K562 (cell line): ENCODE measurements at regions not wholly inside any gene's neighbourhood (a gene's known extent, or its start where the extent isn't known, plus 50 kb on each side); places are given as distances from the start of the nearest gene placed in this dataset.

Source experiments
- ATAC-seq: fragments of 200-7000 bp; cut with Tn5 transposase; 3 replicates; pipeline ENCODE4 v1.9.1; 2020; ENCODE audit warnings: moderate library complexity
- BruUV-seq: library from RNA; stranded (reverse); fragments of 400-500 nt; replicated peaks from 2 replicates; lab custom pipeline; 2021; lab: Mats Ljungman, UMichigan
- CTCF ChIA-PET: fragments of 300-600 bp; formaldehyde crosslinking; extraction: SDS; loops from one replicate; lab custom pipeline; 2021; ENCODE audit warnings: low intra/inter-chr PET ratio; lab: Yijun Ruan, JAX
- POLR2A ChIA-PET: fragments of 300-600, 350-650 bp; sonication (Branson Sonifier 250); formaldehyde crosslinking; extraction: SDS; loops from one replicate; lab custom pipeline; 2021; ENCODE audit warnings: antibody characterized with exemption, inconsistent platforms; lab: Yijun Ruan, JAX
- DNase-seq, 4 experiments: peaks; one replicate each; pipeline versions ENCODE4 v3.0.0 to v3.0.0-alpha.2; 2011 to 2018; ENCODE audit warnings: low spot score in 3 of 4, mixed read lengths in 3 of 4; ENCODE audit errors: extremely low read depth in 1 of 4
- FAIRE-seq: peaks from 2 replicates; lab custom pipeline; 2011; peaks lifted over from hg19 to GRCh38; lab: Jason Lieb, UNC
- H2AFZ ChIP-seq: 2 replicates; pipeline ENCODE4 v1.6.0; 2011; ENCODE audit warnings: low read depth, low read length, control low read depth, inconsistent platforms
- H3K27ac ChIP-seq: fragments of 200-600 bp; 3 replicates; pipeline ENCODE4 v1.8.0; 2011; ENCODE audit warnings: low read depth, mild to moderate bottlenecking, control low read depth, inconsistent platforms, low read length, moderate library complexity, mixed read lengths; ENCODE audit errors: extremely low read depth
- H3K27me3 ChIP-seq, 2 experiments: fragments of 300-600 bp in 1 of 2; 2 replicates in 1 of 2; 3 replicates in 1 of 2; pipeline versions ENCODE4 v1.6.0 to v1.8.0; 2011; ENCODE audit warnings: inconsistent platforms in 2 of 2, low read length in 2 of 2, mild to moderate bottlenecking in 1 of 2, mixed read lengths in 1 of 2, moderate library complexity in 1 of 2; ENCODE audit not compliant: control insufficient read depth in 2 of 2, insufficient read depth in 2 of 2
- H3K36me3 ChIP-seq: fragments of 300-600 bp; 3 replicates; pipeline ENCODE4 v1.8.0; 2011; ENCODE audit warnings: mild to moderate bottlenecking, low read length, inconsistent platforms; ENCODE audit not compliant: control insufficient read depth, insufficient read depth
- H3K4me1 ChIP-seq, 2 experiments: fragments of 200-600 bp in 1 of 2; replicated peaks in 1 of 2; 2 replicates in 1 of 2; 3 replicates in 1 of 2; pipeline versions ENCODE4 v1.5.1 to v1.8.0; 2011; ENCODE audit warnings: inconsistent platforms in 2 of 2, low read length in 2 of 2, mild to moderate bottlenecking in 1 of 2, mixed read lengths in 1 of 2, moderate library complexity in 1 of 2; ENCODE audit not compliant: control insufficient read depth in 2 of 2, insufficient read depth in 2 of 2
- H3K4me2 ChIP-seq: 2 replicates; pipeline ENCODE4 v1.6.1; 2011; ENCODE audit warnings: low read length, control low read depth, inconsistent platforms, mixed read lengths; ENCODE audit not compliant: insufficient read depth
- H3K4me3 ChIP-seq: fragments of 200-600 bp; sonication (generic), shearing (Covaris generic); 2 replicates; pipeline ENCODE4 v1.5.1; 2016; ENCODE audit warnings: control low read depth, inconsistent platforms
- H3K79me2 ChIP-seq: fragments of 200-600 bp; 3 replicates; pipeline ENCODE4 v1.8.0; 2011; ENCODE audit warnings: low read length, inconsistent platforms; ENCODE audit not compliant: control insufficient read depth, insufficient read depth
- H3K9ac ChIP-seq, 2 experiments: 2 replicates each; pipeline versions ENCODE4 v1.6.0 to v1.6.1; 2011; ENCODE audit warnings: low read depth in 2 of 2, low read length in 2 of 2, control low read depth in 1 of 2, inconsistent platforms in 1 of 2, mild to moderate bottlenecking in 1 of 2, mixed read lengths in 1 of 2; ENCODE audit not compliant: insufficient read depth in 1 of 2
- H3K9me1 ChIP-seq: one replicate; pipeline ENCODE4 v1.6.0; 2011; ENCODE audit warnings: inconsistent platforms, mild to moderate bottlenecking, low read length, moderate library complexity; ENCODE audit not compliant: control insufficient read depth, insufficient read depth
- H3K9me3 ChIP-seq: replicated peaks from 2 replicates; pipeline ENCODE4 v1.5.1; 2011; ENCODE audit warnings: low read depth, low read length, inconsistent platforms; ENCODE audit not compliant: control insufficient read depth, insufficient read depth
- H4K20me1 ChIP-seq: replicated peaks from 2 replicates; pipeline ENCODE4 v1.6.1; 2011; ENCODE audit warnings: low read length, inconsistent platforms, mixed read lengths; ENCODE audit not compliant: control insufficient read depth, insufficient read depth
- MCM7 ChIP-seq, 2 experiments: fragments of 450-650 bp; IDR thresholded peaks; 2 replicates each; pipeline ENCODE4 v1.6.1; 2016 to 2018
- NCOA4 ChIP-seq: fragments of 450-650 bp; IDR thresholded peaks from 2 replicates; pipeline ENCODE4 v1.6.1; 2018; ENCODE audit warnings: mild to moderate bottlenecking; ENCODE audit not compliant: partially characterized antibody
- ZFP30 ChIP-seq: fragments of 250-450 bp; sonication (Bioruptor Pico); IDR thresholded peaks from 2 replicates; pipeline ENCODE4 v1.8.0; 2022; ENCODE audit warnings: moderate library complexity, mild to moderate bottlenecking, inconsistent platforms, borderline replicate concordance
- ZKSCAN8 ChIP-seq: fragments of 200-800 bp; sonication (Bioruptor generic); IDR thresholded peaks from 2 replicates; pipeline ENCODE4 v1.6.1; 2016; ENCODE audit warnings: missing genetic modification characterization, missing compliant biosample characterization
- WGBS: fragments of 100-300 bp; shearing (Covaris generic); methylation state at CpG from one replicate; pipeline ENCODE4 v1.1.6; 2016; ENCODE audit warnings: low coverage, mixed read lengths; ENCODE audit not compliant: insufficient coverage; ENCODE audit errors: missing lambda C conversion rate; 5-methylcytosine and 5-hydroxymethylcytosine counted together
- in situ Hi-C: fragments of 300-500 bp; cut with MboI; formaldehyde crosslinking; loops from 4 replicates; pipeline ENCODE4 v1.15.0; 2018; ENCODE audit warnings: inconsistent platforms, mixed read lengths
- intact Hi-C: fragments of 100-400 bp; cut with micrococcal nuclease; formaldehyde crosslinking; loops from 2 replicates; pipeline ENCODE4 v1.14.2; 2022

DNA sequence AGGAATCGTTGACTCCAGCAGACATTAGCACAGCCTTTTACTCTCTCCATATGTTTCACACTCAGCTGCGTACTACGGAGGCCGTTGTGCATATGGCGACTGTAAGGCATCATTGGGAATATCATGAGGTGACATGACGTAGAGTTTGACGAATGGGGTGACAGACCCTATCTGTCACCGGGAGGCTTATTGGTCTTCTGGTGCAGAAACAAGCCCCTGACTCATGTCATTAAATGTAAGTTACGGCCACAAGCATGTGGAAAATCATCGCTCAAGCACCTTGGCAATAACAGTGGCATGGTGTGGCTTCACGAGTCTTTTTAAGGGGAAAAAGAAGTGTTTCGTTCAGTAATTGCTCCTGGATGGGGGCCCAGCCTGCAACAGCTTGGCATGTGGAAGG lies 115.2 kb upstream of the LRPAP1 start:
- FAIRE-seq (no peak), DNase-seq (no peak), ATAC-seq (no peak)
- WGBS: 1% methylated on average over 12 of the region's 12 CpGs
- Histone ChIP-seq H4K20me1 (peaks cover 13% of the 10 kb centered on the region; the same call in 1 of the 2 replicates), H3K4me1 (peaks cover 0 to 4% of the 10 kb centered on the region in 2 experiments; a peak in 2 of 5 replicates), H3K4me3 (no peak overlapping the region), H3K36me3 (no peaks in the 10 kb centered on the region), H3K79me2 (no peaks in the 10 kb centered on the region), H3K9me1 (no peaks in the 10 kb centered on the region), H2AFZ (no peak overlapping the region), H3K9me3 (no peaks in the 10 kb centered on the region), H3K4me2 (no peak overlapping the region), H3K27ac (no peak overlapping the region), H3K27me3 (peaks cover 46 to 100% of the 10 kb centered on the region in 2 experiments), H3K9ac (no peak overlapping the region)
- POLR2A ChIA-PET: no interaction called here
- TF ChIP-seq ZKSCAN8 (CRISPR knock-in tag) (no peak), MCM7 (IDR thresholded peaks at IDR 0.05) (no peak), NCOA4 (no peak)
- in situ Hi-C loops (no loop called here), intact Hi-C loops (no loop called here)
- CTCF ChIA-PET: no interaction called here
- no TSS peak for BruUV-seq

DNA sequence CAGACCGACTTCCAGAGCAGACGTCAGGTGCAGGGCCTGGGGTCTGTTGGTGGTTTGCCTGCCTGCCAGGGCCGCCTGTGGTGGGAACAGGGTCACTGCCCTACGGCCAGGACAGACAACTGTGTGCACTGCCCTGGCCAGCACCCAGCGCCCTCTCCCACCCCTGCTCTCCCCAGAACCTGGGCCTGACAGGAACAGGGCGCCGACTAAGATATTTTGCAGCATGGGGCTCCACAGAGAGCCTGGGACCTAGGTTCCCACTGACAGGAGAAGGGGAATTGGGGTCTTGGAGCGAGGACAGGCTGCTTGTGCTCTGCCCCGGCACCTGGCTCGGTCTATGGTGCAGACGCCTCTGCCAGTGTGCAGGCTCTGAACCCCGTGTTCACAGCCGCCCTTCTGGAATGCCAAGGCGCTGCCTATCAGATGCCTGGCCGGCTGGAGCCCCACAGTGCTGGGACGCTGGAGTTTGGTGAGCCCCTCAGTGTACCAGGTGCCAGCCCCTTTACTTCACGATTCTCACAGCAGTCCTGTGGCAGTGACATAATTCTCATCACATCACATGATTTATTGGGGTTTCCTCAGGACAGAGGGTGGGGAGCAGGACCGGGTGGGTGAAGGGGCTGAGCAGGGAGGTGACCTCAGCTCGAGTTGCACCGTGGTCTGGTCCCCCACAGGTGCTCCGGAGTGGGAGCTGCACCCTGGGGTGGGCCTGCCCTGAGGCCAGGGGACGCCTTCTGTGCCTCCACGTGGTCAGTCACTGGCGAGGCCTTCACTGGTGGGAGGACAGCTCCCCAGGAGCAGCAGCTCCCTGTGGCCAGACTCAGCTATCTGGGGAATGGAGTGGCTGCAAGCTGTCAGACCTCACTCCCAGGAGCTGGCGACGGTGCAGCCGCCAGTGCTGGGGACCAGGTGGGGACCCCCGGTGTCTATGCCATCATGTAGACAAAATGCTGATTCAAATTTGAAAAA lies 113.8 kb upstream of the LRPAP1 start:
- H3K9me1 ChIP-seq: no peaks in the 10 kb centered on the region
- ChIA-PET POLR2A (interaction anchor here (0.6 kb wide), 1 partner anchor 23 kb away, joined by 3 read pairs; no protein-coding TSS in a partner anchor), CTCF (no interaction called here)
- H3K27ac ChIP-seq: no peak overlapping the region
- no peak overlapping the region for H3K4me3 ChIP-seq
- no peak for FAIRE-seq
- no peak; the same call in 2 of the 3 replicates for ATAC-seq
- H4K20me1 ChIP-seq: peaks cover 13% of the 10 kb centered on the region; the same call in 1 of the 2 replicates
- intact Hi-C loops (no loop called here), in situ Hi-C loops (no loop called here)
- BruUV-seq: no TSS peak
- H3K9me3 ChIP-seq: no peaks in the 10 kb centered on the region
- TF ChIP-seq ZFP30 (CRISPR knock-in tag): no peak
- no peak overlapping the region for H3K4me2 ChIP-seq
- H3K9ac ChIP-seq: no peak overlapping the region
- H3K79me2 ChIP-seq: no peaks in the 10 kb centered on the region
- no peak for DNase-seq
- H3K36me3 ChIP-seq: no peaks in the 10 kb centered on the region
- 5% methylated on average over 22 of the region's 28 CpGs for WGBS
- H2AFZ ChIP-seq: no peak overlapping the region
- peaks cover 40 to 98% of the 10 kb centered on the region in 2 experiments for H3K27me3 ChIP-seq
- H3K4me1 ChIP-seq: peaks cover 0 to 10% of the 10 kb centered on the region in 2 experiments; a peak in 2 of 5 replicates
